RPMI8226 (cell line): ENCODE measurements at regions not wholly inside any gene's neighbourhood (a gene's known extent, or its start where the extent isn't known, plus 50 kb on each side); places are given as distances from the start of the nearest gene placed in this dataset.

ENCODE experiments used
- DNase-seq: peaks from one replicate; pipeline ENCODE4 v3.0.0-alpha.2; 2015

DNA sequence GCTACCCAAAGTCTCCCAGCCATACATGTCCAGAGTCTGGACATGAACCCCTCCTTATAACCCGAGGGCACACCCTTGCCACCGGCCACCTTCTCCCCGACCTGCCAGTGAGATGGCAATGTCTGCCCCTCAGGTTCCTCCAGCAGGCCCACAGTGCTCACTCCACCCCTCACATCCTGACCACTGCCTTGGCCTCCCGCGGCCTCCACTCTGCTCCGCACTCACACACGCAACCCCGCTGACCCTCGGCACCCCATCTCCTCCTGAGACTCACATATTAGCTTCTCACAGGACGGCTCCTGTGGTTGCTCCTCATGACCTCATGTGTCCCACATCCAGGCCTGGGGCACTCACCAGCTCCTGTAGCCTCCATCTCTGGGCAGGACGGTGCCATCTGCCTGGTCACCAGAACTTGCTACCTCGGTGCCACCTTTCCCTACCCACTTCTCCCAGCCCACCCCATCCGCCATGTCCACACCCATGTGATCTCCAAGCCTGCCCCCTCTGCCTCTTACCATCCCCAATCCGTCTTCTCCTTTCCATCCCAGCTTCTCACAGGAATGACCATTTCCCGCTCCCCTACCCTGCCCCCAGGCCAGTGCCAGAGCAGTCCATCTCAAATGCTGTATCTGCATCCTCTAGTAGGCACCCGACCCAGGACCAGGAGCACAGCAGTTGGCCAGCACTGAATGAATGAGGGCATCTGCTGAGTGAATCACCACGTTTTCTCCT, 198.6 kb upstream of the DIO3 start:
- DNase-seq: no peak

DNA sequence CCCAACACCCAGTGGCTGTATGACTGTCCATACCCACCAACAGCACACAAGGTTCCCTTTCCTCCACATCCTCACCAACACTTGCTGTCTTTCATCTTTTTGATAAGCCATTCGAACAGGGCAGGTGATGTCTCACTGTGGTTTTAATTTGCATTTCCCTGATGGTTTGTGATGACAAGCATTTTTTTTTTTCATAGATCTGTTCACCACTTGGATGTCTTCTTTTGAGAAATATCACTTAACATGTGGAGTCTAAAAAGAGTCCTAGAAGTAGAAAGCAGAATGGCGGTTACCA, 198.1 kb upstream of the DIO3 start:
- no peak for DNase-seq

DNA sequence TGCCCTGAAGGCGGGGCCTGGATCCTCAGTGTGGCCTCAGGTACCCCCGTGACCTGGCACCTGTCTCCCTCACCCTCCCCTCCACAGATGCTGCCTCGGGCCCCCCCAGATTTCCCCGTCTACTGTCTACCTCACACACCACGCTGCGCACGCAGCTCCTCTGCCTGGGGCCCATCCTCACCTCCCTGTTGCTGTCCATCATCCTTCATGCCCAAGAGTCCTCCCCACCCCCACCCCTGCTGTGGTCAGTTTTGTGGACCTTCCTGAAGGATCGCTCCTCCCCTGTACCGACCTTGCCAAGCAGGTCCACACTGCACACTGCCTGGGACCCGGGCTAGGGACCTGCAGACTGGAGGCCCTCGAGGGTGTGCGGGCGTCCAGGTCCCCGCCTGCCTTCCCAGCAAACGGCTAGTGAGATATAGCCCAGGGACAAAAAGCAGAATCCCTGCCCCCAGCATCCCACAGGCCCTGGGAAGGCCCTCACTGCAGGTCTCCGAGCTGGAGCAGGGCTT, 197.4 kb upstream of the DIO3 start:
- no peak for DNase-seq

DNA sequence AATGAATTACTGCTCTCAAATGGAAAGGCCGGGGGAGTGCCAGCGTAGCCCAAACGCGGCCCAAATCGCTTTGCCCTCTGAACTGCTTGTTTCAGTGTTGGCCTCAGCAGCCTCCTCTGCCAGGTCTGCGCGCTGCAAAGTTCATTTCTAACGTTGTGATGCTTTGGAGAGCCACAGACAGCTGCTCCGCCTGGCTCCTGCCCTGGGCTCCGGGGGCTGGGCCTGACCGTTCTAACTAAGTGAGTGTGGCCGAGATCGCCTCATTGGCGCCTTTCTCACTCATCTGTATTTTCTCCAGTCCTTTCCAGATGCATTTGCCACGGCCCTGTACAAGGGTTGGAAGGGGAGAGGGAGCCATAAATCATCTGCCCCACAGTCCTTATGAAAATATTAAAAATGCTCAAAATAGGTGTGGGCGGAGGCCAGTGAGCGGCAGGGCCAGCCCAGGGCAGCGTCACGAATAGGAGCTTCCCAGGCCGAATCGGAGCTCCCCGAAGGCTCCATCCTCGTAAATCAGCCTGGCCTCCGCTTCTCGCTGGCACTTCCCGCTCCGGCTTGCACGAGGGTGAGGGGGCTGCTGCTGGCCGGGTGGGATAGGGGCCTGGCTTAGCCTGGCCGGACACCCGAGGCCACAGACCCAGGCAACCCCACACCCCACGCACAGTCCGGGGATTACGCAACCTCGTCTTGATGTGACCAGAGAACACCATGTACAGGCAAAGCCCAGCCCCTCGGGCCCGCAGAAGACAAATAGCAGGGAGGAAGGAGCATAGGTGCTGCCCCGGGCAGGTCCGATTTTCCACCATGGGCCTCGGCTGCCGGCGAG, 196.6 kb upstream of the DIO3 start:
- no peak for DNase-seq

DNA sequence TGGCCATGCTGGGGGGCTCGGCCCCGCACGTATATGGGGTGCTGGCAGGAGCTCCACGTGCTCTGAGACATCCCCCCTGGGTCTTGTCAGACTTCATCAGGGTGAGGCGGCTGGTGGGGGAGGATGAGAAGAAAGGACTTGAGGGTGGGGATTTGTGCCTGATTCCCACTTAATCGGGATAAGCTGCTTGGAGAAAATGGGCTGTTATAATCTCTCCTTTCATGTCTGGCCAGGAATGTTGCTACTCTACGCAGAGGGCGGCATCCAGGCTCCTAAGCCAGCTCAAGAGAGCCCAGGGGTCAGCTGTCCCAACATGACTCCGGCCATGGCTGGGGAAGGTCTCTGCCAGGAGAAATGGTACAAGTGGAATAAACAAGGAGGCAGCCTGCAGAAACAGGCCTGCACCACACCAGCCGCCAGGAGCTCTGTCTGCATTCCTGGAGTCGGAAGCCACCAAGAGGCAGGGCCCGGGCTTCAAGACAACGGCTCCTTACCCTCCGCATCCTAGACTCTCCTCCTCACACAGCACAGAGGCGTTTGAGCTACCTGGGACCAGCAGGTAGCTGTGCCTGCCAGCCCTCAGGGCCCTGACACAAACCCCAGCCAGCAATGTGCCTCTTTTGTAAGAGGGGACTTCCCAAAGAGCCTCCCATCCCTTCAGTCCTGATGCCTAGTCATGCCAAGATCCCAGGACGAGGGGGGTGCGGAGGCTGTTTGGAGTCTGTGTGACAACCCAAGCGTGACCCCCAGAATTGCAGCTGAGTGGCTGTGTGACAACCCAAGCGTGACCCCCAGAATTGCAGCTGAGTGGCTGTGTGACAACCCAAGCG, 195.8 kb upstream of the DIO3 start:
- DNase-seq: no peak

DNA sequence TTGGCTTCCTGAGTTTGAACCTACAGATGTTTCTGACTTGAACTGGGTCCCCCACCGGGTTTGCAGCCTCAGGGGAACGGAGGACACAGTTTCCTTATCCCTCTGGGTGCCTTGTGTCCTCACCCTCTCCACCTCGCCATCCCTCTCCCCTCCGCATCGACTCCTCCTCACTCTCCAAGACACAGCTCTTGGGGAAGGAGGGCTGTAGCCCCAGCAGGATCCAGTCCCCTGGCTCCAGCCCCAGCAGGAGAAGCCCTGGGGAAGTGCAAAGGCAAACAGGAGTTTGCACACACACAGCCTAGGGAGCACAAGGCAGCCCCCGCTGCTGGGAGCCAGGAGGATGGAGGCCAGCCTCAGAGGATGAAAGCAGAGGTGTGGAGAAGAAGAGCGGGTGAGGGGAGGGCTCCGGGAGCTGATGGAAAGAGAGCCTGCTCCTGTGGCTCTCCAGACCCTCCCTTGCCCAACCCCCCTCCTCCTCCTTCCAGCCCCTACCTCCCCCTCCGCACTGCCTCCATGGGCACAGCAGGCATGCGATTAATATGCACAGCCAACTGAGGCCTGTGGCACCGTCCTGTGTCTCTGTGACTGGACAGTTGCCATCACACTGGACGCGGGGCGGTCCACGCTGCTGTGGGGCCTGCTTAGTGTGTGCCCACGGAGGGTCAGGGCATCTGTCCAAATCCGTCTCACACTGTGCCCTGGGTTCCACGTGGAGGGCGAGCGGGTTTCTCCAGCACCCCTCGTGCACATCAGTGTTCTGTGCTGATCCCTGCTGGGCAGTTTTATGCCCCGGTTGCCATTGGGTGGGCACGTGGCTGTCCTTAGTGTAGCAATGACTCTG, 193.7 kb upstream of the DIO3 start:
- no peak for DNase-seq

DNA sequence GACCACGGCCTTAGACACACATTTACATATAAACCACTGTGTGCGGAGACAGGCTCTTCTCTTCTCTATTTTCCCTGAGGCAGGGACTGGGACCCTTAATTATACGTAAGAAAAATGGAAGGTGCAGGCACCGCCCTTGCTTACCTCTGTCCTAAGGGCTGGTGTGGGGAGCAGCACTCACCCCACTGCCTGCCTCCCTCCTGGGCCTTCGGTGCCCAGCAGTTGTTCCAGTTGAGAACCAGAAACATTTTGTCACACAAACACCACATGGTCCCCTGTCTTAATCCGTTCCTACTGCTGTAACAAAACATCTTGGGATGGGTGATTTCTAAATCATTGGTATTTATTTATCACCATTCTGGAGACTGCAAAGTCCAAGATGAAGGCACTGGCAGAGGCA, 192.7 kb upstream of the DIO3 start:
- DNase-seq: no peak

DNA sequence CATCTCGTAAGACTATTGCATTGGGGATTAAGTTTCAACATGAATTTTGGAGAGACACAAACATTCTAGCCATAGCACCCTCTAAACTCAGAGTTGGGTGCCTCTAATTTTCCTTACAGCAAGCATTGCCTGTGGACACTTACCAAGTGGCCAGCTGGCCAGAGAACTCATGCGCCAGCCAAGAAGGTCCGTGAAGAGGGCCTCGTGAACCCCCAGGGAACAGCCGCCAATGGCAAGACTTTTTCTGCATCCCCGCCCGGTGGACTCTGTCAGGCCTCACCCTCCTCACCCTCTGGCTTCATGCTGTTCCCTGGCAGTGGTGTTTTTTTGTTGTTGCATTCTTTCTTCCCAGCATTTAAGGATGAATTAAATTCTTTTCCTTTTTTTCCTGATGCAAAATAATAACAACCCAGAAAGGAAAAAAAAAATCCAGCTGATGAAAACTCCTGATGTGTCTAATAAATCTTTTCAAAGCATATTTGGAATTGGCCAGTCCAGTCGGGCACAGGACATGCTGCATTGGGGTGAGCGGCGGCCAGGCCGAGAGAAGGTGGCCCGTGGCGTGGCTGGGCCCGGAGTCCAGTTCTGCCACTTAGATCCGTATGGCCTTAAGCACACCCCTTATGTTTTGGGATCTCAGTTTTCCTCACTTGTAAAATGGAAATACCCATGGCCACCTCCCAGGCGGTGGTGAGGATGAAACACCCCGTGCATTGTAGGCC, 191.9 kb upstream of the DIO3 start:
- no peak for DNase-seq

DNA sequence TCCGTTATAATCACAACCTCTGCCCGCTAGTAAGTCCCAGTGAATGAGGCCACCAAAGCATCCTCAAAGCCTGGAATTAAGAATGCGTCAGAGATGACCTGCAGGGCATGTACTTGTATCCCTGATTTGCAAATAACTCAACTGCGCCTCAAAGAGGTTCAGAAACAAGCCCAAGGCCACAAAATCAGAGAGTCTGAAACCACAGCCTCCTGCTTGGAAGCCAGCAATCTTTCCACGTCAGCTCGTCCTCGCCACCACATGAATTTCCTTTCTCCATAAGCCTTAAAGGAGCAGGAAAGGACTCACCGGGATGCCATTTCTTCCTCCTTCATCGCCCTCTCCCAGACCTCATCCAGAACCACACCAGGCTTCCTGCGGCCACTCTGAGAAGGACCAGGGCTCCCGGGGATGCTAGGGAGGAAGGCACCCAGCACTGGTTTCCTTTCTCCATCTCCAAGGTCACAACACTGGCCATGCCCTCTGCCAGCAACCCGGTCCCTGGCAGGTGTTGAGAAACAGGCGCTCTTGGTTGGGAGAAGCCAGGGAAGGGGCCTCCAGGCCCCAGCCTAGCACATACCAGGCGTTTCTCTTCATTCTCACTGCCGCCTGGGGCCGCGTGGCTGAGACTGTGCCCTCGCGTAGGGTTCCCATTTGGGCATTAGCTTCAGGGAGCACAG, 191.2 kb upstream of the DIO3 start:
- DNase-seq: no peak

DNA sequence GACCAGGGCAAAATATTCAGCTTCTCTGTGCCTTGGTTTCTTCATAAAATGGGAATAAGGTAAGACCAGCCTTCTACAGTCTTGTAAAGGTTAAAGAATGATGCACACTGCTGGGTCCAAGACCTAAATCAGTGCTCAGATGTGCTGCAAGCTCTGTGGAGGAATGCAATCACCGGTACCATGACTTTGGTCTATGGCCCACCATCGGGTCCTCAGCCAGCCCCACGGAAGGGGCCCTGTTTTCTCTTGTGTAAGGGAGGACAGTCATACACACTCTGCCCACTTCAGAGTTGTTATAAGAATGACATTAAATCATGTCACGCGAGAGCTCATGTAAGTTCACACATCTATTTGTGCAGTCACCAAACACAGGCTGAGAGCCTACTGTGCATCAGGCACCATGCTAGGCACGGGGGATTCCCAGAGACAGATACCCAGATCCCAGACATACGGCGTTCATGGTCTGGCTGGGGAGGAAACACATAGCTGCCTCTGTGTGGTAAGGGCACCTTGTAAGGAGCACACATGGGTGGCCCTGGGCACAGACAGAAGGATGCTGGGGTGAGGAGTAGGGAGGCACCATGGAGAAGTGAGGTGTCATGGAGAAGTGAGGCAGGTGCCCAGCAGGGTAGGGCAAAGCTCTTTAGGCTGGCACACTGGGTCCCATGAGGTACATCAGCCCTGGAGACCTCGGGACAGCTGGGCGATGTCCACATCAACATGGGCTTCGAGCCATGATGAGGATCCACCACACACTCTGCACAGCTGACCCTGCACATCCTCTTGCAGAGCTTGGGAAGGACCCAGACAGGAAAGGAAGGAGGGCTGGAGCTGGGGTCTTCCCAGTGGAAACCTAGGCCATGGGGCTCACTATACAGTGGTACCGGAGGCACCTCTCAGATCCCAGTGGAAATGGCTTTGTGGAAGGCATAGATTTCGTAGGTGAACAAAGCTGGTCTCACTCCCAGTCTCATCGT, 190.4 kb upstream of the DIO3 start:
- no peak for DNase-seq

DNA sequence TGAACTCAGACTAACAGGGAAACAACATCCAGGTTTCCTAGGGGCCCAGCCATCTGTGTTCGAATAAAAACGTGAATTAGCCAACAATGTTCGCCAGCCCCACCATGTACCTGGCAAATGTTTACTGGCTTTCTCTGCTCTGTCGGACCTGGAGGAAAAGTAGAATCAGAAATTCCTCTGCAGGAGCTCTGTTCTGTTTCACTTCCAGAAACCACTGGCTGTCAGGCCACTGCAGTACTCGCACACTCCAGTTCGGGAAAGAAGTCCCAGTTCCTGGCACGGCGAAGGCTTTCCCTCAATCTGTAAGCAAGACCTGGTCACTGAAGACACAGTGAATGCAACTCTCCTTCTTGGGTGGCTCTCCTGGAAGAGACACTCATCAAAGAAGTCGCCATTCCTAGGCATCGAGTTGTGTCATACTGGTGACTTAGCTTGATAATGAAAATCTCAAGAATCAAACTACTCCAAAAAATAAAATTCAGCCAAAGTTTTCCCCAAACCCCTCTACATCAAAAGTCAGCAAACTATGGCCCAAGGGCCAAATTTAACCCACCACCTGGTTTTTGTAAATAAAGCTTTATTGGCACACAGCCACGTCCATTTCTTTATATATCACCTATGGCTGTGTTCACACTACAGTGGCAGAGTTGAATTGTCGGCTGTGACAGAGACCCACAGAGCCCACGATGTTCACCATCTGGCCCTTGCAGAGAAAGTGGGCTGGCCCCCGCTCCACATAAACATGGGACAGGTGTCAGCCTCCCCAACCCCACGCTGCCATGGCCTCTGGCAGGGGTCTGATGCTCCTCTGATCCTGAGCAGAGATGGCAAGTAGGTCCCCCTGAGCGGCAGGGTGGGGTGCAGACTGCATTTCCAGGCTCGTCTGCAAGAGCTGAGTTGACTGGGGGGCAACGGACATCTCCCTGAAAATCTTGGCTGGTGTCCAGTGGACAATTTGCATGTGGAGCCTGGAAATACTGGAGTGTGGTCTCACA, 189.2 kb upstream of the DIO3 start:
- DNase-seq: no peak

DNA sequence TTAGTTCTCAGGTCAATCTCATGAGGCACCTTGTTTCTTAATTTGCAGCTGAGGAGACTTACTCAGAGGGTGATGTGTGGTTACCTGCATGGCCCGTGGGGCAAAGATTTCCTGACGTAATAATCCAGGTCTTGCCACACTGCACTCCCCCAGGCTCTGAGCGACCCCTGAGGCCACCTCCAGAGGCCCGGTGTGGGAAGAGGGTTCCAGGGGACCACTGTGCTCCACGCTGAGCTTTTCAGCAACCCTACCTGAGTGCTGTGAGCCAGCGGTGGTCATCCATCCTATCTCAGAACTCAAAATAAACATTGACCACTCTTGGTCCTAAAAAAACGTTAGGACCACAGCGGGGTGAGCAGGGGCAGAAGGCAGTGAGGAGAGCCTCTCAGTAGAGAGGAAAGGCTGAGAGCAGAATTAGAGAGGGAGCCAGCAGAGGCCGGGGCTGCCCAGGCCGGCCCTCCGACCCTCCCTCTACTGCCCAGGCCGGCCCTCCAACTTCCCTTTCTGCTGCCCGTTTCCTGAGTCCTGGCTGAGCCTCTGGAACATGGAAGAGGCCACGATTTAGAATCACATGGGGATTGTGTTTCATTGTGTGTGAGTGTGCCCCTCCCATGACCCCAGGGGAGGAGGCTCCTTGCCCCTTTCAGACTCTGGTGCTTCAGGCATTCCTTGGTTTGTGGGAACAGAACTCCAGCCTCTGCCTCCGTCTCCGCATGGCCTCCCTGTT, 188.2 kb upstream of the DIO3 start:
- no peak for DNase-seq

DNA sequence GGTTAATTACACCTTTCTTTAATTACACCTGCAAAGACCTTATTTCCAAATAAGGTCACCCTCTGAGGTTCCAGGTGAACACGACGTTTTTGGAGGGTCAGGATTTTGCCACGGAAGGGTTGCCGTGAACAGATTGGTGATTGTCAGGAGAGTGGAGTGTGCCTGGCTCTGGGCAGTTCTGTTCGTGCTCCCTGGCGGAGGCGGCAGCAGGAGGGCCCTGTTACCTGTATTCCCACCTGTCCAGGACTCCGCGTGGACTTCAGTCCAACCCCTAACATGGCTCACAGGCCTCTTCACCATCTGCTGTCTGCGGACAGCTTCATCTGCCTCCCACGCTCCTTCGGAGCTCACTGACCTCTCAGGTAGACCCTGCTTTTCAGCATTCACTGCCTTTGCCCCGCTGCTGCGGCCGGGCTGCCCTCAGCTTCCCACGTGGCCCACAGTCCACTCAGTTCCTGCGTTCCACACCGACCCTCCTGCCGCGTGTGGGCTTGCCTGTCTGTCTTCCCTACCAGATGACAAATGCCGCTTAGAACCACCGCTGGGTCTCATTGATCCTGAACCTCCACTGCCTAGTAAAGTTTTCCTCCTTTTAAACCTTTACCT, 187.5 kb upstream of the DIO3 start:
- DNase-seq: no peak

DNA sequence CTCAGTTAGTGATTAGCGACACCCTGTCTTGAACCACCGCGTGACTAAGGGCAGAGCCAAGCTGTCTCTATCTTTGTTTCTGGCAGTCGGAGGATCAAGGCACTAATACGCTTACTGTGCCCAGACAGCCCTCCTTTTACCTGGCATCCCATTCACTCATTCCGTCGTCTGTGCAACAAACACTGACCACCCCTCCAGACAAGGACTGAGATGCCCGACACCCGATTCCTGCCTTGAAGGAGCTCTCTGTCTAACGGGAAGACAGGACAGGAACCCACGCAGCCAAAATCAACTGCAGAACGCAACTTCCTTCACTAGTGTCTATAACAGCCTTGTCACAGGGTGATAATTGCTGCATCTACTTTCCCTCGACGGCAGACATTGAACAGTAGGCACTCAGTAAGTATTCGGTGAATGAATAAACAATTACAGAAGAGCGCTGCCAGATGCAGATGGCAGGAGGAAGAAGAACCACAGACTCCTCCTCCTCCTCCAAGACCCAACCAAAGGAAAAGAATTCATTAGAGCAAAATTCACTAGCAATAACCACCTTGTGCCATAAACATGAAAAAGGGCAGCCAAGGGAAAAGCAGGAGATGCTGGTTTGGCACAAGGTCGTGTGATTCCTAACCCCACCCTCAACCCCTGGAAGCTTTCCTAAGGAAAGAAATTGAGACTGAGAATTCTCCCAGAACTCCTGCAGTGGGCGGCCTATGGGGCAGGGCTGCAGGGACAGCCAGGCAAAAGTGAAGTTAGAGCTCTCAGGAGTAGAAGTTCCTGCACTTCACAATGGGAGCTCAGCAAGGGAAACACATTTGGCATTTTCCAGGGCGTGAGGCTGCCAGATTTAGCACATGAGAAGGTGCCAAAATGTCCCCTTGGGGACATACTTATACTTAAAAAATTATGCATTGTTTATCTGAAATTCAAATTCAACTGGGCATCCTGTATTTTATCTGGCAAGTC, 186.6 kb upstream of the DIO3 start:
- no peak for DNase-seq

DNA sequence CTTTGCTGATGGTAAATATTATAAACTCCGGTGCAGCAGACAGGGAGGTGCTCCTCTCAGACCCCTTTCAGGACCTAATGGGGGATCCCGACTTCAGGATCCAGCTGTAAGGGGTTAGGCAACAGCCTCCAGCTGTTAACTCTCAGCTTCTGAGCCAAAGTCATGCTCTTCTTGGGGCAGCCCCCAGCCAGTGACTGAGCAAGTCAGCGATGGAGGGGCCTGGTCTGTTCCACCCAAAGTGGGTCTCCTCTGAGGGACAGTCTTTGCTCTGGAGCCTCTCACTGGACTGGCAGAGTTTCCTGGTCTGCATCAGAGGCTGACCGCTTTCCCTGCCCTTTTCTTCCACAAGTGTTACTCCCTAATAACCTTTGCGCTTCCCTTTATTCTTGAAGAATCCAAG, 184.2 kb upstream of the DIO3 start:
- no peak for DNase-seq

DNA sequence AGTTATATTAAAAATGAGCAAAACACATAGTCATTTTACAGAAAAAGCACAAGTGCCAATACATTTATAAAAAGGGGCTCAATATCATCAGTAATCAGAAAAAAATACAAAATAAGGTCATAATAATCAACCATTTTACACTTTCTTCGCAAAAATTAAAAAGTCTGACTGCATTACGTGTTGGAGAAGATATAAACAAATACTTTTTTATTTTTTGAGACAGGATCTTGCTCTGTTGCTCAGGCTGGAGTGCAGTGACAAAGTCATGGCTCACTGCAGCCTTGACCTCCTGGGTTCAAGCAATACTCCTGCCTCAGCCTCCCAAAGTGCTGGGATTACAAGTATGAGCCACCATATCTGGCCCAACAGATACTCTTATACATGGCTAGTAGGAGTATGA, 181.5 kb upstream of the DIO3 start:
- DNase-seq: no peak
